Colonic mucosa (tissue), 4 donors: ENCODE measurements at regions not wholly inside any gene's neighbourhood (a gene's known extent, or its start where the extent isn't known, plus 50 kb on each side); places are given as distances from the start of the nearest gene placed in this dataset.
A peak's percentile ranks its signal among the peaks of the same experiment; 100 is the strongest.
"Not testable (repeated sequence)": the region's sequence is repeated elsewhere in the genome, so short reads cannot be mapped to it uniquely, and the experiment has no call there.

Experiments used
- DNase-seq: peaks from one replicate; pipeline ENCODE4 v3.0.0-alpha.2; 2020
- H3K27ac ChIP-seq: fragments of 200-600 bp; one replicate; pipeline ENCODE4 v1.8.0; 2021
- H3K27me3 ChIP-seq: fragments of 200-600 bp; one replicate; pipeline ENCODE4 v1.8.0; 2021
- H3K36me3 ChIP-seq: fragments of 200-600 bp; one replicate; pipeline ENCODE4 v1.8.0; 2021
- H3K4me1 ChIP-seq: fragments of 200-600 bp; one replicate; pipeline ENCODE4 v1.8.0; 2021; ENCODE audit warnings: mild to moderate bottlenecking
- H3K4me3 ChIP-seq: fragments of 200-600 bp; one replicate; pipeline ENCODE4 v1.8.0; 2021
- H3K9ac ChIP-seq, 2 donors: one replicate each; pipeline ENCODE4 v1.7.0; 2013; ENCODE audit warnings: control low read depth in 2 of 2, low read depth in 2 of 2, low read length in 2 of 2
- H3K9me3 ChIP-seq: fragments of 200-600 bp; one replicate; pipeline ENCODE4 v1.8.0; 2021
- CTCF ChIP-seq: fragments of 200-600 bp; IDR thresholded peaks from one replicate; pipeline ENCODE4 v1.8.0; 2022; ENCODE audit warnings: antibody characterized with exemption, mild to moderate bottlenecking
- intact Hi-C: fragments of 100-400 bp; cut with DNase I; formaldehyde crosslinking; loops from one replicate; pipeline ENCODE4 v1.14.1; 2022
- donor health status: healthy.
- donor health status: DM: no; HTN: no; CAD: no.
- donor health status: DM: no; HTN: no; CAD: no.

DNA sequence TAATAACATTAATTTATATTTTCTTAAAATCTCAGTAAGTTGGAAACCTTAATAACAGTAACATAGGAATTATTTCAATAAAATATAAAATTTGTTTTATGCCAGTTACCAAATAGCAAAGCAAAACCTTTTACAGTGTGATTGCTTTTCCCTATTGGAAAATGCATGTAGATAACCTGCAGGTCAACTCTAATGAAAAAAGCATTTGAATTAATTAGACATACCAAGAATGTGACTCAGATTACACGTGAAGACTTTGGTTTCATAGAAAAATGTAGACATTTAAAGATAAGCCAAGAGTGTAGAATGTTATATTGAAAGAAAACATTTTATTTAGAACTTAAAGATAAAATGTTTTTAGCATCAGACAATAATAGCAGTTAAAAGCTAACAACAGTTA is 888.1 kb downstream of the TMEM121 start:
- H3K9me3 ChIP-seq: no peaks in the 10 kb centered on the region
- H3K4me3 ChIP-seq: no peak overlapping the region
- DNase-seq: no peak
- no peaks in the 10 kb centered on the region for H3K27me3 ChIP-seq
- H3K27ac ChIP-seq: no peak overlapping the region
- no peaks in the 10 kb centered on the region for H3K4me1 ChIP-seq
- no peak for TF ChIP-seq CTCF
- intact Hi-C loops: no loop called here
- H3K9ac ChIP-seq: no peak overlapping the region
- no peaks in the 10 kb centered on the region for H3K36me3 ChIP-seq

- peak; percentile 56 for DNase-seq
- TF ChIP-seq CTCF: peak; percentile 38
- H3K36me3 ChIP-seq: no peaks in the 10 kb centered on the region
- H3K9me3 ChIP-seq: no peaks in the 10 kb centered on the region
- intact Hi-C loops: no loop called here
- no peak overlapping the region for H3K27ac ChIP-seq
- no peak overlapping the region for H3K4me3 ChIP-seq
- H3K27me3 ChIP-seq: no peaks in the 10 kb centered on the region
- no peaks in the 10 kb centered on the region for H3K4me1 ChIP-seq
- no peak overlapping the region for H3K9ac ChIP-seq
Observed at GRCh38 chr14:106417224-106418049, 891.1 kb downstream of the TMEM121 start.

GRCh38 chr14:106419376-106419965 is 893.1 kb downstream of the TMEM121 start:
- Histone ChIP-seq H3K9ac (no peak overlapping the region), H3K36me3 (no peaks in the 10 kb centered on the region), H3K27me3 (no peaks in the 10 kb centered on the region), H3K4me3 (no peak overlapping the region), H3K4me1 (no peaks in the 10 kb centered on the region), H3K27ac (no peak overlapping the region), H3K9me3 (no peaks in the 10 kb centered on the region)
- no peak for TF ChIP-seq CTCF
- DNase-seq: no peak
- intact Hi-C loops: no loop called here

DNA sequence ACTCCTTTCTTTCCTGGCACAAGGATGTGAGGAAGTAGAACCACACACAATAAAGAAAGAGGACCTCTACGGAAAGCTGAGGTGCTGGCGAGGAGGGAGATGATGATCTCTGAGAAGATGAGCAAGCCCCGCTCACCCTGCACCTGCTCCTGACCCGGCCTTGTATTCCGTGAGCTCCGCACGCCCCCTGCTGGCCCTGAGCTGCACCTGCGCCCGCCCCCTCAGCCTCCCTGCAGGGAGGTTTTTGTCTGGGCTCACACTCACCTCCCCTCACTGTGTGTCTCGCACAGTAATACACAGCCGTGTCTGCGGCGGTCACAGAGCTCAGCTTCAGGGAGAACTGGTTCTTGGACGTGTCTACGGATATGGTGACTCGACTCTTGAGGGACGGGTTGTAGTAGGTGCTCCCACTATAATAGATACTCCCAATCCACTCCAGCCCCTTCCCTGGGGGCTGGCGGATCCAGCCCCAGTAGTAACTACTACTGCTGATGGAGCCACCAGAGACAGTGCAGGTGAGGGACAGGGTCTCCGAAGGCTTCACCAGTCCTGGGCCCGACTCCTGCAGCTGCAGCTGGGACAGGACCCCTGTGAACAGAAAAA is 895.1 kb downstream of the TMEM121 start:
- H3K27ac ChIP-seq, H3K9me3 ChIP-seq, H3K36me3 ChIP-seq, H3K9ac ChIP-seq, H3K27me3 ChIP-seq, H3K4me1 ChIP-seq, intact Hi-C loops, H3K4me3 ChIP-seq: not testable (repeated sequence)
- peak; percentile 59 for TF ChIP-seq CTCF
- peak; percentile 22 for DNase-seq

GRCh38 chr14:106422066-106422465 is 895.7 kb downstream of the TMEM121 start:
- no peak overlapping the region for H3K9ac ChIP-seq
- no peak for DNase-seq
- H3K4me3 ChIP-seq: no peak overlapping the region
- H3K9me3 ChIP-seq: no peaks in the 10 kb centered on the region
- no peak for TF ChIP-seq CTCF
- H3K4me1 ChIP-seq: no peaks in the 10 kb centered on the region
- no peak overlapping the region for H3K27ac ChIP-seq
- no peaks in the 10 kb centered on the region for H3K27me3 ChIP-seq
- intact Hi-C loops: no loop called here
- H3K36me3 ChIP-seq: no peaks in the 10 kb centered on the region

DNA sequence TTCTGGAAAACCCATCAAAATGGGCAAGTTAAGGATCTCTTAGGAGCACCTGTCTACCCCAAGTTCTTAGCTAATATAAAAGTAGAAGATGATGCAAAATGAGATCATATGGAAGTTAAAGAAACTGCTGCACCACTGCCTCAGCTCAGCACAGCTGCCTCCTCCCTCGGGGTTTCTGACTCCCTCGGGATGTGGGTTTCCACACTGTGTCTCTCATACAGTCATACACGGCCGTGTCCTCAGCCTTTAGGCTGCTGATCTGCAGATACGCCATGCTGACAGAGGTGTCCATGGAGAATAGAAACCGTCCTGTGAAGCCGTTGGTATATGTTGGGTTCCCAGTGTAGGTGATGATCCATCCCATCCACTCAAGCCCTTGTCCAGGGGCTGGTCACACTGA is 898.8 kb downstream of the TMEM121 start:
- DNase-seq, H3K4me1 ChIP-seq, H3K27ac ChIP-seq, H3K27me3 ChIP-seq, H3K4me3 ChIP-seq, H3K36me3 ChIP-seq, intact Hi-C loops, H3K9me3 ChIP-seq, H3K9ac ChIP-seq: not testable (repeated sequence)
